Activated naive CD8-positive, alpha-beta T cell treated with anti-CD3 and anti-CD28 coated beads for 36 hours (primary cell): ENCODE measurements at regions not wholly inside any gene's neighbourhood (a gene's known extent, or its start where the extent isn't known, plus 50 kb on each side); places are given as distances from the start of the nearest gene placed in this dataset.

Experiments
- DNase-seq: peaks from one replicate; pipeline ENCODE4 v3.0.0; 2021
- H3K27ac Mint-ChIP-seq: one replicate; pipeline ENCODE4 v1.8.0; 2022; ENCODE audit warnings: mild to moderate bottlenecking, moderate library complexity, mixed read lengths
- H3K27me3 Mint-ChIP-seq: one replicate; pipeline ENCODE4 v1.8.0; 2022; ENCODE audit warnings: mild to moderate bottlenecking, mixed read lengths
- H3K36me3 Mint-ChIP-seq: one replicate; pipeline ENCODE4 v1.8.0; 2021; ENCODE audit warnings: mild to moderate bottlenecking, mixed read lengths
- H3K4me1 Mint-ChIP-seq: one replicate; pipeline ENCODE4 v1.8.0; 2021; ENCODE audit warnings: mixed read lengths
- H3K4me3 Mint-ChIP-seq: one replicate; pipeline ENCODE4 v1.8.0; 2022; ENCODE audit warnings: mild to moderate bottlenecking, moderate library complexity, mixed read lengths
- H3K9me3 Mint-ChIP-seq: one replicate; pipeline ENCODE4 v1.8.0; 2022; ENCODE audit warnings: mixed read lengths

DNA sequence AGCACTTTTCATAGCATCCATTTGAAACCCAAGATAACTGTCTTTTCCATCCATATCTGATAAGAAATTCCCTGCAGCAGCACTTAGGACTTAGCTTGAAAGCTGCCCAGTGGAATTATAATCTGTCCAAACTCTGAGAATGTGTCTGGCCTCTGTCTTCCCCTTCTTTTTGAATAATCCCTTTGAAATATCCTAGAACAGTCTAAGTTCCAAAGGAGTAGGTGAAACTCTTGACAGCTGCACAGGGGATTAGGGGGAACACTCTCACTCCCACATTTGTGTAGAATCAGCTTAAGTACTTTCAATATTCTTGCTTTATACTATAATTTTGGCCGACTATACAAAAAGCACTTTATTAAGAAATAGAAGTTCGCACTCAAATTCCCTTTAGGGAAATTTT is 157.7 kb downstream of the PAPSS1 start:
- no peak for DNase-seq
- H3K27ac Mint-ChIP-seq: no peak overlapping the region
- no peaks in the 10 kb centered on the region for H3K36me3 Mint-ChIP-seq
- peaks cover 28% of the 10 kb centered on the region for H3K27me3 Mint-ChIP-seq
- no peaks in the 10 kb centered on the region for H3K4me1 Mint-ChIP-seq
- peaks cover 6% of the 10 kb centered on the region for H3K9me3 Mint-ChIP-seq
- no peak overlapping the region for H3K4me3 Mint-ChIP-seq

DNA sequence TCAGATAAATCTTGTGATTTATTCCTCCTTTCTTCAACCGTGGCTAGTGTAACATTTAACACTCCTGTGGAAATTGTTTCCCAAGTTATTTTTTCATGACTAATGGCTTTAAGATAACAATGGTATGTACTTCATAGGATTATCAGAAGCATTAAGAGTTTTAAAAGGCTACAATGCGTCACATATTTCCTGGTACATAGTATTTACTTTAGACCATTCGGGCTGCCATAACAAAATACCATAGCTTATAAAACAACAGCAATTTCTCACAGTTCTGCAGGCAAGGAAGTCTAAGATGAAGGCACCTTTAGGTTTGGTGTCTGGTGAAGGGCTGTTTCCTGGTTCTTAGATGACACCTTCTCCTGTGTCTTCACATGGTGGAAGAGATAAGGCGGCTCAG is 158.6 kb downstream of the PAPSS1 start:
- Mint-ChIP-seq H3K27ac (no peak overlapping the region), H3K9me3 (peaks cover 2% of the 10 kb centered on the region), H3K4me3 (no peak overlapping the region), H3K36me3 (no peaks in the 10 kb centered on the region), H3K27me3 (peaks cover 26% of the 10 kb centered on the region), H3K4me1 (no peaks in the 10 kb centered on the region)
- DNase-seq: no peak

DNA sequence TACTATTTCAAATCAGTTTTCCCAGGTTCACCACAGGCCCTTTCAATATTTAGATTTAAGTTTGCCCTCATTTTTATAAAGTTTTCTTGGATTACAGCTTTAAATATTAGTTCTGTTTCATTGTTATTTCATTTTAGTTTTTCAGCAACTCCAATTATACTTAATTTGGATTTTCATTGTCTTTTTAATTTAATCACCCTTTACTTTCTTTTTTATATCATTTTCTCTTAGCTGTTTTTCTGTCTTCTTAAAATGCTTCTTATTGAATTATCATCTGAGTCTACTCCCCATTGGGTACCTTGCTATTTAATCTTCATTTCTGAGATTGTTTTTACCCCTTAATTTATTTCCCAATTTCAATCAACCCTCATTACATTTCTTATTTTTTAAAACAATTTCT is 160.4 kb downstream of the PAPSS1 start:
- peaks cover 24% of the 10 kb centered on the region for H3K27me3 Mint-ChIP-seq
- no peak overlapping the region for H3K4me3 Mint-ChIP-seq
- no peaks in the 10 kb centered on the region for H3K36me3 Mint-ChIP-seq
- DNase-seq: no peak
- H3K4me1 Mint-ChIP-seq: no peaks in the 10 kb centered on the region
- no peak overlapping the region for H3K27ac Mint-ChIP-seq
- H3K9me3 Mint-ChIP-seq: peaks cover 4% of the 10 kb centered on the region

DNA sequence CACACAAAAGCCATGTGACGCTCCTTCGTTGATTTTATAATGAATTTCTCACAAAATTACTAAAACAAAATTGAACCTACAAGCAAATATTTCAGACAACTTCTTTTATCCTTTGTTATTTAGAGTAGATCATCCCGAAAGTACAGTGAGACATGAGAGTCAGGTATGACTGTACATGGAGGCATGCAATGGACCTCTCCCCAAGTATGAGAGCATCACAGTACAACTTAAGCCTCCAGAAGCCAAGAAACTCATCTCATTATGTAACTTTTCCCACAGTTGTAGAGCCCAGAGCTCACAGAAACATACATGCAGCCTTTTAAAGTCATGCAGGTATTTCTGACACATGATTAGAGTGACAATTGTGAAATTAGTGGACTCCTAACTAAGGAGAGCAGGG is 167.7 kb downstream of the PAPSS1 start:
- H3K27me3 Mint-ChIP-seq: peaks cover 3% of the 10 kb centered on the region
- H3K4me3 Mint-ChIP-seq: no peak overlapping the region
- peaks cover 3% of the 10 kb centered on the region for H3K9me3 Mint-ChIP-seq
- no peaks in the 10 kb centered on the region for H3K4me1 Mint-ChIP-seq
- no peak overlapping the region for H3K27ac Mint-ChIP-seq
- DNase-seq: no peak
- no peaks in the 10 kb centered on the region for H3K36me3 Mint-ChIP-seq

DNA sequence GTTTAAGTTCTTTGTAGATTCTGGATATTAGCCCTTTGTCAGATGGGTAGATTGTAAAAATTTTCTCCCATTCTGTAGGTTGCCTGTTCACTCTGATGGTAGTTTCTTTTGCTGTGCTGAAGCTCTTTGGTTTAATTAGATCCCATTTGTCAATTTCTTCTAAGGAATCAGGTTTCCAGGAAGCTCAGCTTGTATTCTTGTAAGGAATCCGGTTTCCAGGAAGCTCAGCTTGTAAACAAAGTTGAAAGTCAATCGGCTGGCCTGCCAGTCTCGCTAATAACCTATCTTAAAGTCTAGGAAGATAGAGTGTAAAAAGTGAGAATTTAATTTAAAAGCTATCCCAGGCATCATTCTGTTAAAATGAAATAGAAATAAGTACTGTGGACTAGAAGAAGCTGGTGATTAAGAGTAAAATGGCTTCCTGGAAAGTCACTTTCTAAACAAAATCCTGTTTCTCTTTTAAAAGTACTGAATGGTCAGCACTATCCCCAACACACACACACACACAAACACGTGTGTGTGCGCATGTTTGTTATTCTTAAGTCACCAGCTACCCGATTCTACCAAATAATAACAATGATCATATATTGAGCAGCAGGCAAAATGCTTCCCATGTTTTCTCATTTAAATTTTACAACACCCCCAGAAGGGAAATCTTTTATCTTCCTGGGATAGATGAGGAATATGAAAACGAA is 171.7 kb downstream of the PAPSS1 start:
- H3K27ac Mint-ChIP-seq: no peak overlapping the region
- no peak overlapping the region for H3K4me3 Mint-ChIP-seq
- DNase-seq: no peak
- H3K36me3 Mint-ChIP-seq: no peaks in the 10 kb centered on the region
- H3K9me3 Mint-ChIP-seq: no peaks in the 10 kb centered on the region
- H3K4me1 Mint-ChIP-seq: no peaks in the 10 kb centered on the region
- no peaks in the 10 kb centered on the region for H3K27me3 Mint-ChIP-seq

DNA sequence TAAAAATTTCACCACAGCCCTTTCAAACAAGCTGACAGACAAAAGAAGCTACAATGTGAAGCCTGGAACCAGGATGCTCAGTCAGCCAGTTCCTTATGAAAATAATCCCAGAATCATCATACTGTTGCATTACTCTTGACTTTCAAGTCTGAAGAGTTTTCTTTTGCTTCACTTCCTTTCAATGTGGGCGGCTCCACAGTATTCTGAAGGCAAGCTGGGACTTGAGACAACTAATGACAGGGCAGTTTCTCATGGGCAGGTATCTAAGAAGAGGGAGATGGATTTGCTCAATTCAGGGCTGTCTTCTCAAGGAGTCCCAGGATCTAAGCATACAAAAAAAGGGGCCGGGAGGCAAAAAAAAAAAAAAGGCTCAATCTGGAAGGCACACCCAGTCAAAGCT is 173.4 kb downstream of the PAPSS1 start:
- Mint-ChIP-seq H3K4me1 (no peaks in the 10 kb centered on the region), H3K4me3 (no peak overlapping the region), H3K36me3 (no peaks in the 10 kb centered on the region), H3K27ac (no peak overlapping the region), H3K9me3 (no peaks in the 10 kb centered on the region), H3K27me3 (peaks cover 2% of the 10 kb centered on the region)
- DNase-seq: no peak

DNA sequence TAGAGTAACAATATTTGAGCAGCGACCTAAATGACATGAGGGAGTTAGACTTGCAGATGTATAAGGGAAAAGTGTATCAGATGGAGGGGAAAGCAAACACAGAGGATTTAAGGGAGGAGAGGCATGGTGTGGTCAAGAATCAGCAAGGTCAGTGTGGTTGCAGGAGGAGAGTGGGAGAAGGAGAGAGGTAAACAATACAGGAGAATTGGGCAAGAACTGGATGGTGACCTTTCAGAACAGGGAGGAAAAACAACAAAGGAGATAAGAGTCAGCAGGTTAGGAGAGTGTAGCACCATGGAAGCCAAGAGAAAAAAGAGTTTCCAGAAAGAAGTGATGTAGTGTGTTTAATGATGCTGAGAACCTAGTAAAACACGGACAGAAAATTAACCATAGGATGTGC is 178.5 kb downstream of the PAPSS1 start:
- no peaks in the 10 kb centered on the region for H3K4me1 Mint-ChIP-seq
- no peak for DNase-seq
- H3K4me3 Mint-ChIP-seq: no peak overlapping the region
- H3K36me3 Mint-ChIP-seq: no peaks in the 10 kb centered on the region
- H3K9me3 Mint-ChIP-seq: no peaks in the 10 kb centered on the region
- H3K27me3 Mint-ChIP-seq: peaks cover 6% of the 10 kb centered on the region
- H3K27ac Mint-ChIP-seq: no peak overlapping the region

DNA sequence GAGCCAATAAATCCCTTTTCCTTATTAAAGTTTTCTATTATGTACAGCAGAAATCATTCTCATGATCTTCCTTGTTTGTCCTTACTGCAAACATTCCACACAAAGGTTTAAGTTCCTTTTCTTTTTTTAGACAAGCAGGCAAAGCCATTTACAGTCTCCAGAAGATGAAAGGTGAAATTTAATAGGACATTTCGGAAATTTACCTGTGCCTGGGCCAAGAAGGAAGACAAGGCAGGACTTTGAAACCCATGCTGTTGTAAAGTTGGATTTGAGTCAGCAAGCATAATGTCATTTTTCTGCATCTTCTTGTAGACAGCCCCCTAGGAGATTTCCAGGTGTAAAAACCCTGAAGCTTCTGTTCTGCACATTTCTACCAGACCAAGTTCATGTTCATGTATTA is 188.1 kb downstream of the PAPSS1 start:
- DNase-seq: no peak
- no peaks in the 10 kb centered on the region for H3K4me1 Mint-ChIP-seq
- no peaks in the 10 kb centered on the region for H3K9me3 Mint-ChIP-seq
- H3K27ac Mint-ChIP-seq: no peak overlapping the region
- no peak overlapping the region for H3K4me3 Mint-ChIP-seq
- H3K36me3 Mint-ChIP-seq: no peaks in the 10 kb centered on the region
- H3K27me3 Mint-ChIP-seq: no peaks in the 10 kb centered on the region

DNA sequence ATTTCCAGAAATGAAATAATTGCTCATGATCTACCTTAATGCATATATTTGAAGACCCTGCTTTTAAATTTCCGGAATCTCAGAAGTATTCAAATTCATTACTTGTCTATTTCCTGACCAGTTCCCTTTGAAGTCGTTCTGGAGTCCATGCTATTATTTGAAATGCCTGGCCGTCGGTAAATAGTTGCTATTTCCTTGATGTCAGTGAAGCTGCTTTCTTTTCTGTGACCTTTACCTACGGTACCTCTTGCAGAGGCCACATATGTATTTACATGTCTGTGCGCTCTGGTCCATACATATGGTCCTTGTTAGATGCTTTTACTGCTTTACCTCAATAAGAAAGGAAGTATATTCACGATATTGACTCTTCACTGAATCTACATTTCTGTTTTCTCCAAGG is 199.7 kb downstream of the PAPSS1 start:
- Mint-ChIP-seq H3K27me3 (no peaks in the 10 kb centered on the region), H3K27ac (no peak overlapping the region), H3K36me3 (no peaks in the 10 kb centered on the region), H3K4me1 (no peaks in the 10 kb centered on the region), H3K4me3 (no peak overlapping the region), H3K9me3 (no peaks in the 10 kb centered on the region)
- DNase-seq: no peak

DNA sequence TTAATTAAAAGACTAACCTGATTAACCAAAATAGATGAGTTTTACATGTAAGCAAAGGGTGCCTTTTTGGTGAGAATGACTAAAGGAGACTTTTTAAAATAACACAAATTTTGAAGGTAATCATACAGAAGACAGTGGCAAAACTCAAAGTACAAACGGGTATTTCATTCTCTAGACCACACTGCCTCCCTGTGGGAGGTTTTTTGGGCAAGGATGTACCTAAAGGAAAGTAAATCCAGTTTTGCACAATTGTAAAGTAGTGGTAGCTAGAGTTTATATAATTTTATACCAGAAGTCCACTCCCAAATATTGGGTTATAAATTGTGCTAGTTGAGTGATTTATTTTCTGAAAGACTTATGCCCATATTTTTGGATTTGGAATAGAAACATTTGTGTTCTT is 201.0 kb downstream of the PAPSS1 start:
- Mint-ChIP-seq H3K27me3 (no peaks in the 10 kb centered on the region), H3K36me3 (no peaks in the 10 kb centered on the region), H3K4me1 (no peaks in the 10 kb centered on the region), H3K27ac (no peak overlapping the region), H3K4me3 (no peak overlapping the region), H3K9me3 (no peaks in the 10 kb centered on the region)
- DNase-seq: no peak

DNA sequence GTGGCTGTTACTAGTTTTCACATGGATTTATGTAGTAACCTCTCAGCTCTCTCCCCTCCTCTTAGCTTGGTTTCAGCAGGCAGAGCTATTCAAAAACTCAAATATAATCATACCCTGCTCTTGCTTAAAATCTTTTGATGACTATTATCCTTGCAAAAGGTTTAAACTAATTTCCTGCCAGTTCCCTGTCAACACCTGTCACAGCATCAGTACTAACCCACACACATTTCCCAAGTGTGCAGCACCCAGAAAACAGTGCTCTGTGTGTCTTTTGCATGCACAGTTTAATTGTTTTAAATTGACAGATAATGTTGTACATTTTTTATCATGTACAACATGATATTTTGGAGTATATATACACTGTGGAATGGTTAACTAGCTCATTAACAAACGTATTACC is 202.0 kb downstream of the PAPSS1 start:
- Mint-ChIP-seq H3K4me3 (no peak overlapping the region), H3K27me3 (no peaks in the 10 kb centered on the region), H3K9me3 (no peaks in the 10 kb centered on the region), H3K36me3 (no peaks in the 10 kb centered on the region), H3K27ac (no peak overlapping the region), H3K4me1 (no peaks in the 10 kb centered on the region)
- no peak for DNase-seq

DNA sequence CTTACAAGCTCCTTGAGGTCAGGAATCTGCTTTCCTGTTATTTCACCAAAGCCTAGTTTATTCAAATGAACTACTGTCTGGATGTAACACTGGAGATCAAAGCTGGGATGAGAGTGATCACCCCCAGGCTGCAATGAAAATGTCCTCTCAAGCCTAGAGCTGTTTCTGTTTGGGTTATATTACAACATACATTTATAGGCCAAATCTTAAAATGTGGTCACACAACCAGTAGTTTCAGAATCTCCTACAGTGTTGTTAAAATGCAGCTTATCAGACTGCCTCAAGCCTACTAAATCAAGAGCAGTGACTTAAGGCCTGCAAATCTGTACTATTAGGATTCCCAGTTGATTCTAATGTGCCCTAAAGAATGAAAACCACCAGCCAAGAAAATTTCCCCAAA is 207.5 kb downstream of the PAPSS1 start:
- Mint-ChIP-seq H3K4me1 (no peaks in the 10 kb centered on the region), H3K4me3 (no peak overlapping the region), H3K36me3 (no peaks in the 10 kb centered on the region), H3K9me3 (no peaks in the 10 kb centered on the region), H3K27me3 (no peaks in the 10 kb centered on the region), H3K27ac (no peak overlapping the region)
- DNase-seq: no peak

DNA sequence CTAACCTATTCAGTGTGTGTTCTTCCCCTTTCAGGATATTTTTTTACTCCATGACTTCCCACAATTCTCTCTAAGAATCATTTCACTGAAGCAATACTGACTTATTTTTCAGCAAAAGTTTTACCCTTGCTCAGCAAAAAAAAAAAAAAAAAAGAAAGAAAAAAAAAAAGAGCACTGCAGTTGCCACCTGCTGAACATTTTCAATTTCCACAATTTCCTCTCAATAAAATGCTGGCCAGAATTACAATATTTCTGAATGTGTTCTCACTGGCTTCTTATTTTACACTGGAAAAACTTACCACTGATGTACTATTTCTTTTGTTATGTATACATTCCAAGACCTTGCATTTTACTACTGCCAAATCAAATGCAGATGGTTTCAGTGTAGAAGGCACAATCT is 210.4 kb downstream of the PAPSS1 start:
- Mint-ChIP-seq H3K36me3 (no peaks in the 10 kb centered on the region), H3K4me3 (no peak overlapping the region), H3K4me1 (no peaks in the 10 kb centered on the region), H3K9me3 (no peaks in the 10 kb centered on the region), H3K27ac (no peak overlapping the region), H3K27me3 (peaks cover 7% of the 10 kb centered on the region)
- DNase-seq: no peak

DNA sequence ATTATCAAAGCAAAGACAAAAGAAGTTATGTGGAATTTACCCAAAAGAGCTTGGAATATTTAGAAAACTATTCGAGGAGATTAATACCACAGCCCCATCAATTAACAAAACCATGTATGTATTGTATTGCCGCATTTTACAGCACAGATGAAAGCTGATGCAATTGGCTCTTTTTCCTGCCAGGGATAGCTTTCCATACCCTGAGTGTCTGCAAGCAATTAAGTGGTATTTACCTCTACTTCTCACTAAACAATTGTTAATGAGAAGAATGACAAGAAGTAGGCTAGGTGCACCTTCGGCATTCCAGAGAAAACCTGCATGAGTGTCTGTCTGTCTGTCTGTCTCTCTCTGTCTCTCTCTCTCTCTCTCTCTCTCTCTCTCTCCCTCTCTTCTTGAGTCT is 219.5 kb downstream of the PAPSS1 start:
- no peaks in the 10 kb centered on the region for H3K9me3 Mint-ChIP-seq
- no peaks in the 10 kb centered on the region for H3K36me3 Mint-ChIP-seq
- no peak overlapping the region for H3K4me3 Mint-ChIP-seq
- no peaks in the 10 kb centered on the region for H3K4me1 Mint-ChIP-seq
- no peak for DNase-seq
- H3K27me3 Mint-ChIP-seq: peaks cover 3% of the 10 kb centered on the region
- H3K27ac Mint-ChIP-seq: no peak overlapping the region

DNA sequence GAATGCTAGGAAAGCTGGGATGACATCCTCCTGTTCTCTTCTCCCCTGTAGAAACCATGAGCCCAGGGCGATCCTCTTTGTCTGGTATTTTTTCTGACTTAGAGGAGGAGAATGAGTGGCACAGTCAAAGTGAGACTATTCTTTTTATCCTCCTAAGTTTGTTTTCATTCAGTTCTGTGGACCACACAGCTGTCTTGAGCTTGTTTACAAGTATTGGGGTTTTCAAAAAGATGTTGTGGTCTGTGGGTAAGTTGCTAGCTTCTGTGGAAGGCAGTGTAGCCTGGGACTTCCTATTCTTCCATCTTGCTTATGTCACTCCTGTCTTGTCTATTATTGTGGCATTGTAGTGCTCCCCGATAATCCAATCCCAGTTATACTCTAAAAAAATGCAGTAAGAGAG is 223.0 kb downstream of the PAPSS1 start:
- no peaks in the 10 kb centered on the region for H3K36me3 Mint-ChIP-seq

DNA sequence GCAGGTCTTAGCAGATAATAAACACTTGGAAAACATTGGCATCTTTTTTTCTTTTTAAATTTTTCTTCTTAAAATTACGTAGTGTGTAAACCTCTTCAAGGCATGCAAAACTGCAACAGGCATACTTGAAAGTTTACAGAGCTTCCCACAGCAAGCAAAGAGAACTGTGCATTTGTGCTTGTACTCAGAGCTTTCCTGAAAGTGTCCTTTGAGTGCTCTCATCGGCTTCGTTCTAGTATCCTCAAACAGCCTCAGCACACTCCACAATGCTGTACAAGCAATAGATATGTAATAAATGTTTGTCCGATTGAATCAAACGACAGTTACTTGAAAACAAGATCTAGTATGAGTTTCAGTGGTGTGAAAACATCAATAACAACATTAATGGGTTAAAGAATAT is 227.5 kb downstream of the PAPSS1 start:
- Mint-ChIP-seq H3K4me3 (no peak overlapping the region), H3K4me1 (no peaks in the 10 kb centered on the region), H3K27me3 (no peaks in the 10 kb centered on the region), H3K9me3 (peaks cover 3% of the 10 kb centered on the region), H3K36me3 (no peaks in the 10 kb centered on the region), H3K27ac (no peak overlapping the region)
- no peak for DNase-seq

More for the DNA sequence above, 223.0 kb downstream of the PAPSS1 start:
- no peak for DNase-seq
- H3K4me1 Mint-ChIP-seq: no peaks in the 10 kb centered on the region
- H3K27me3 Mint-ChIP-seq: peaks cover 3% of the 10 kb centered on the region
- H3K9me3 Mint-ChIP-seq: peaks cover 3% of the 10 kb centered on the region
- no peak overlapping the region for H3K27ac Mint-ChIP-seq
- H3K4me3 Mint-ChIP-seq: no peak overlapping the region

DNA sequence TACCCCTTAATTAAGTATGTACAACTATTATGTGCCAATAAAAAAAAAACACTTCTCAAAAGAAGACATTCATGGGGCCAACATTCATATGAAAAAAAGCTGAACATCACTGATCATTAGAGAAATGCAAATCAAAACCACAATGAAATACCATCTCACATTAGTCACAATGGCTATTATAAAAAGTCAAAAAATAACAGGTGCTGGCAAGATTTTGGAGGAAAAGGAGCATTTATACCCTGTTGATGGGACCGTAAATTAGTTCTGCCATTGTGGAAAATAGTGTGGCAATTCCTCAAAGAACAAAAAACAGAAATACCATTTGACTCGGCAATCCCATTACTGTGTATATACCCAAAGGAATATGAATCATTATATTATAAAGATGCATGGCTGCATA is 229.9 kb downstream of the PAPSS1 start:
- no peaks in the 10 kb centered on the region for H3K27me3 Mint-ChIP-seq
- no peak overlapping the region for H3K27ac Mint-ChIP-seq
- H3K4me1 Mint-ChIP-seq: no peaks in the 10 kb centered on the region
- H3K36me3 Mint-ChIP-seq: no peaks in the 10 kb centered on the region
- no peak for DNase-seq
- H3K4me3 Mint-ChIP-seq: no peak overlapping the region
- no peaks in the 10 kb centered on the region for H3K9me3 Mint-ChIP-seq
